GM18502 (cell line): ENCODE measurements at regions not wholly inside any gene's neighbourhood (a gene's known extent, or its start where the extent isn't known, plus 50 kb on each side); places are given as distances from the start of the nearest gene placed in this dataset.
"Not testable (repeated sequence)": the region's sequence is repeated elsewhere in the genome, so short reads cannot be mapped to it uniquely, and the experiment has no call there.

Experiments used
- ATAC-seq: cut with Tn5 transposase; IDR thresholded peaks from one replicate; pipeline ENCODE4 v1.9.1; 2021; ENCODE audit warnings: mild to moderate bottlenecking; ENCODE audit not compliant: unreplicated experiment, poor library complexity

GRCh38 chr17:62160816-62161215 is 95.7 kb upstream of the MED13 start:
- no peak for ATAC-seq

- ATAC-seq = no peak
Measured at GRCh38 chr17:62159994-62160393, 94.9 kb upstream of the MED13 start.

GRCh38 chr17:62156949-62157348 is 91.9 kb upstream of the MED13 start:
- no peak for ATAC-seq

DNA sequence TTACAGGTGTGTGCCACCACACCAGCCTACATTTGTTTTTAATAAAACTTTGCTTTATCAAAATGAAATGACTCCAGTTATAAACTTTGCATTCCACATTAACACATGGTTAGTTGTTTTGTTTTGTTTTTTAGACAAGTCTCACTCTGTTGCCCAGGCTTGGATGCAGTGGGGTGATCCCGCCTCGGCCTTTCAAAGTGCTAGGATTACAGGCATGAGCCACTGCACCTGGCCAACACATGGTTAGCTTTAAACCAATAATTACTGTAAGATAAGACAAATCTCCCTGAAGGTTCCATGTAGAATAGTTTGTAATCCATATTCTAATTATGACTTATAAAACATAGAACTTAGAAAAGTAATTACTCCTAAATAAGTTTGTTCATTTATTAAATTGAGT is 89.8 kb upstream of the MED13 start:
- no peak for ATAC-seq

DNA sequence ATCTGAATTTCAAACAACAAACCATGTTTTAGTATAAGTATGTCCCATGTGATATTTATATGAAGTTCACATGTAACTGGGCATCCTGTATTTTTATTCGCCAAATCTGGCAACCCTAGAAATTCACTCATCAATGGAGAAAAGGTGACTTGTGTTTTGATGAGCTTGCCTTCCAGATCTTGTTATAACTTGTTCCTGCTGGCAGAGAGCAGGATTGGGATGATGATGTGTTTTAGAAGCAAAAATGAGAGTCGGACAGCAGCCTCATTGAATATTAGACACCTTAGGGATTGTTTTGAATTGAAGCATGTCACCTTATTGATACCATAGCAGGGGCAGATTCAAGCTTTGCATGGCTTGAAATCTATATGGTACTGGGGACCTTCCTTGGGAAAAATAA is 85.4 kb upstream of the MED13 start:
- ATAC-seq = no peak

DNA sequence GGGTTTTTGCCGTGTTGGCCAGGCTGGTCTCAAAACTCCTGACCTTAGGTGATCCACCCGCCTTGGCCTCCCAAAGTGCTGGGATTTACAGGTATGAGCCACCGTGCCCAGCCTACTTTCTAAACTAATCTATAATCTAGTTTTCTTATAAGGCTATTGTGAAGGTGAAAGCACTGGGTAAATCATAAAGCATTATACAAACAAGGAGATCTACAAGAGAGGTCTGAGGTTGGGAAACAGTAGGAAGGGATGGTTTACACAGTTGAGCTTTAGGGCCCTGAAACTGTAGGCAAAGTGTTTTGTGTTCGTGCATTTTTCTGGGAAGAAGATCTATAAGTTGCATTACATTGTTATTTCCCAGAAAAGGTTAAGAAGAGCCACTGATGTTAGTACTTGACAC is 84.9 kb upstream of the MED13 start:
- ATAC-seq = no peak

DNA sequence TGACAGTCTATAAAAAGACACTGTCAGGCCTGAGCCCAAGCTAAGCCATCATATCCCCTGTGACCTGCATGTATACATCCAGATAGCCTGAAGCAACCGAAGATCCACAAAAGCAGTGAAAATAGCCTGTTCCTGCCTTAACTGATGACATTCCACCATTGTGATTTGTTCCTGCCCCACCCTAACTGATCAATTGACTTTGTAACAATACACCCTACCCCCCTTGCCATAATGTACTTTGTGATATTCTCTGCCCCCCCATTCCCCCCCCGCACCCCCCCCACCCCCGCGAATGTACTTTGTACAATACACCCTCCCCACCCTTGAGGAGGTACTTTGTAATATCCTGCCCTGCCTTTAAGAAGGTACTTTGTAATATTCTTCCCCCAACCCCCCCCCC is 82.2 kb upstream of the MED13 start:
- no peak for ATAC-seq

- ATAC-seq = no peak
Measured at GRCh38 chr17:62140836-62141235, 75.8 kb upstream of the MED13 start.

GRCh38 chr17:62140376-62140775 is 75.3 kb upstream of the MED13 start:
- ATAC-seq = no peak

DNA sequence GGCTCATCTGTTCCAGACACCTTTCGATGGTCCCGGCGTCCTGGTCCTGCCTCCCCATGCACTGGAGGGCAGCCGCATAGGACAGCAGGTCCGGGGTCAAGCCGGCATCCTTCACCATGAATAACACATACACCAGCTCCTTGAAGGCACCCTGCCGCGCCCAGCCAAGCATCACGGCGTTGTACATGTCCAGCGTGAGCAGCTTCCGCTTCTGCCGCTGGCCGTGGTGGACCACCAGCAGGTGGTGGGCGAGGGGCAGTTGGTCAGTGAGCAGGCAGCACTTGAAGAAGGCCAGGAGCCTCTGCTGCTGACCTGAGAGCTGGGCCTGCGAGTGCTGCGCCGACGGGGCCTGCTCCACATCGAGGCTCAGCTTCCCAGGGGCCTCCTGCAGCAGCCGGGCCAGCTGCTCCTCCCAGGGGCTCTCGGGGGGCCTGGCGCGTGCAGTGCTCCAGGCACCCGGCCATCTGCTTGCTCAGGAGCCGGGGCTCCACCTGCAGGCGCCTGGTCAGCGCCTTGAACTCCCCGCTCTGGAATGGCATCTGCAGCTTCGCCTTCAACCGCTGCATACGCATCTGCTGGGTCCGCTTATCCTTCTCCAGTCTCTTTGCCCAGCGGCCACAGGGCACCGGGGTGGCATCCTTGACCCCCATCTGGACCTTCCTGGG is 74.7 kb upstream of the MED13 start:
- ATAC-seq = not testable (repeated sequence)

- no peak for ATAC-seq
Measured at GRCh38 chr17:62139141-62139540, 74.1 kb upstream of the MED13 start.

DNA sequence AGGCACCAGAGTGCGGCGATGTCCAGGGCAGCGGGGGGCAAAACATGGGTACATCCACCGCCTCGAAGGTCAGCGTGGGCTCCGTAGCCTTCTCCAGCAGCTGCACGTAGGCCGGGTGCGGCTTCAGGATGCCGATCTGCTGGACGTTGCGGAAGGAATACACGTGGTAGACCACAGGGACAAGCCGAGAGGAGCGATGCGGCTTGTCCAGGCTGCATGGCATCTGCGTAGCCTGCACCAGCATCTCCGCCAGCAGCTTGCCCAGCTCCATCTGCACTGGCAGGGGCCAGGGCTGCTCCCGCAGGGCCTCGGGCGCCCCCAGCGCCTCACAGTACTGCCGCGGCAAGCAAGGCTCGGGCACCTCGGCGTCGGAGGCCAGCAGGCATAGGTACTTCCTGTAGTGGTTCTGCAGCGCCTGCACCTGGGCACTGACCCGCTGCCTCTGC is 73.6 kb upstream of the MED13 start:
- not testable (repeated sequence) for ATAC-seq

GRCh38 chr17:62137734-62138624 is 72.9 kb upstream of the MED13 start:
- not testable (repeated sequence) for ATAC-seq

DNA sequence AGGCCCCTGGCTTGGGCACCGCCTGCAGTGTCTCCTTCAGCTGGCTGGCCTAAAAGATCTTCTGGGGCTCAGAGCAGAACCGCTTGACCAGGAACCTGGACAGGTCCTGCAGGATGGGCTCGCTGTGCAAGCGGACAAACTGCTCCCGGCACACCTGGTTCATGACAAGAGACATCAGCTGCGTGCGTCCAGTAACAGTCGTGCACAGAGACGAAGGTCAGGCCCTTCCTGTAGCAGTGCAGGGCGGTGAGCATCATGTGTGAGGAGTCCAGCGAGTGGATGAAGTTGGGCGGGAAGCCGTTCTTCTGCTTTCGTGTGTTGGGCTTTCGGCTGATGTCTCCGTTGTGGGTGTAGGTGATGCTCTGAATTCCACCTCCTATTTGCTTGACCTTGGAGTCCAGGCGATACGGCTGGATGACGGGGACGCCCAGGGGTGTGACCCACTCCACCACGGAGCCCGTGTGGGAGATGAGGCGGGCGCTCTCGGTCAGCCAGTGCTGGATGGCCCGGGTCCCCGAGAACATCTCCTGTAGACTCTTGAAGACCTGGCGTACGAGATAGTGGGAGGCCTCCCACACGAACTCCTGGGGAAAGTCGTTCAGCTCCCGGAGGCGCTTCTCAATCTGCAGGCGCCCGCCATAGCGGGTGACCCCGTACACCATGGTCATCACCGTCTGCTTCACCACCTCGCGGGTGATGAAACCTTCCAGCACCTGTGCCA is 72.1 kb upstream of the MED13 start:
- not testable (repeated sequence) for ATAC-seq

GRCh38 chr17:62135742-62136141 is 70.7 kb upstream of the MED13 start:
- ATAC-seq = no peak

DNA sequence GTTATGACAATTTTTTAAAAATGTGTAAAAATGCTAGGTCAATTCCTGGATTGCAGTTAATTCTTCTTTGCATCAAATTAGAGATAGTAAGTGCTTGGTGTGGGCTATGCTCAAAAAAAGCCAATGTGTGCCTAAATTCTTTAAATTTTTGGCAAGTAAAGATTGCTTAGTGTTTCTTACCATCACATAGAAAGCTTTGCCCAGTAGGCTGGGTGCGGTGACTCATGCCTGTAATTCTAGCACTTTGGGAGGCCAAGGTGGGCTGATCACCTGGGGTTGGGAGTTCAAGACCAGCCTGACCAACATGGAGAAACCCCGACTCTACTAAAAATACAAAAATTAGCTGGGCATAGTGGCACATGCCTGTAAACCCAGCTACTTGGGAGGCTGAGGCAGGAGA is 70.0 kb upstream of the MED13 start:
- ATAC-seq = not testable (repeated sequence)

GRCh38 chr17:62134397-62134796 is 69.3 kb upstream of the MED13 start:
- no peak for ATAC-seq

DNA sequence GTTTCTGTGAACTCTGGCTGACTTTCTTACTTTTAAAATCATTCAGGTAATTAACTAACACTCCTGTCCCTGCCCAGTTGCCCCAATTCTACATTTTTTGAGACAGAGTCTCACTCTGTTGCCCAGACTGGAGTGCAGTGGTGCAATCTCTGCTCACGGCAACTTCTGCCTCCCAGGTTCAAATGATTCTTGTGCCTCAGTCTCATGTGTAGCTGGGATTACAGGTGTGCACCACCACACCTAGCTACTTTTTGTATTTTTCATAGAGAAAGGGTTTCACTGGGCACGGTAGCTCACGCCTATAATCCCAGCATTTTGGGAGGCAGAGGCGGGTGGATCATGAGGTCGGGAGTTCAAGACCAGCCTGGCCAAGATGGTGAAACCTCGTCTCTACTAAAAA is 66.2 kb upstream of the MED13 start:
- not testable (repeated sequence) for ATAC-seq

GRCh38 chr17:62130739-62131138 is 65.7 kb upstream of the MED13 start:
- no peak for ATAC-seq

DNA sequence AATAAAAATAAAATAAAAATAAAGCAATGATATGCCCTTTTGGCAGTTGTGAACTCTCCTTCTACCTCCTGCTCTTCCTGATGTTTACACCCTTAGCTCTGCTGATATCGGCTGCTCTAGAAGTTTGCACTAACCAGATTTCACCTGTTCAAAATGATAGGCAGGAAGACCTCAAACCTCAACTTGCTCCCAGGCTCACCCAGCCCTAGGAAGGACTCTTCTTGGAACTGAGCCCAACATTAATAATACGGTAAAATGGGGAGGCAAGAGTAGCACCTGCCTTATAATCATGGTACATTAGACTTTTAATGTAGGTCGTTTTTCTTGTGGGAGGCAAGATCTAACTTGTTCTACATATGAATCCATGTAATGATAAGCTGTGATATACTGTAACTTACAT is 61.2 kb upstream of the MED13 start:
- no peak for ATAC-seq

GRCh38 chr17:62125307-62125706 is 60.2 kb upstream of the MED13 start:
- ATAC-seq = no peak
